GM12878 (cell line): ENCODE measurements at regions not wholly inside any gene's neighbourhood (a gene's known extent, or its start where the extent isn't known, plus 50 kb on each side); places are given as distances from the start of the nearest gene placed in this dataset.

Source experiments
- ATAC-seq: fragments of 200-7000 bp; cut with Tn5 transposase; 3 replicates; pipeline ENCODE4 v1.9.1; 2020; ENCODE audit warnings: mild to moderate bottlenecking, moderate library complexity
- BruUV-seq: library from RNA; stranded (reverse); fragments of 400-500 nt; replicated peaks from 2 replicates; lab custom pipeline; 2021; lab: Mats Ljungman, UMichigan
- CTCF ChIA-PET: fragments of 300-600 bp; sonication (Branson Sonifier 250); formaldehyde crosslinking; extraction: SDS; loops from one replicate; lab custom pipeline; 2021; ENCODE audit warnings: inconsistent platforms; lab: Yijun Ruan, JAX
- POLR2A ChIA-PET: fragments of 350-600 bp; formaldehyde crosslinking; extraction: SDS; loops from one replicate; lab custom pipeline; 2021; ENCODE audit warnings: inconsistent platforms; lab: Charles Lee
- RAD21 ChIA-PET: fragments of 300-600 bp; sonication (Branson Sonifier 250); formaldehyde crosslinking; loops from one replicate; lab custom pipeline; 2023; ENCODE audit warnings: antibody characterized with exemption; ENCODE audit not compliant: unreplicated experiment; lab: Charles Lee
- SMC1A ChIA-PET: fragments of 300-600 bp; sonication (Branson Sonifier 250); formaldehyde crosslinking; loops from one replicate; lab custom pipeline; 2023; ENCODE audit not compliant: unreplicated experiment, uncharacterized antibody; lab: Charles Lee
- DNase-seq: peaks from one replicate; pipeline ENCODE4 v3.0.0-alpha.2; 2011; ENCODE audit warnings: low read depth, low spot score
- FAIRE-seq: peaks from 3 replicates; lab custom pipeline; 2011; peaks lifted over from hg19 to GRCh38; lab: Jason Lieb, UNC
- H2AFZ ChIP-seq: 2 replicates; pipeline ENCODE4 v1.6.0; 2011; ENCODE audit warnings: low read depth, low read length, control low read depth; ENCODE audit not compliant: control insufficient read depth
- H3K27ac ChIP-seq: 2 replicates; pipeline ENCODE4 v1.5.1; 2011; ENCODE audit warnings: control low read depth; ENCODE audit not compliant: control insufficient read depth, insufficient read depth
- H3K27me3 ChIP-seq, 2 experiments: replicated peaks in 1 of 2; 2 replicates each; pipeline versions ENCODE4 v1.6.0 to v1.6.1; 2011; ENCODE audit warnings: low read length in 1 of 2; ENCODE audit not compliant: control insufficient read depth in 2 of 2, insufficient read depth in 2 of 2
- H3K36me3 ChIP-seq, 2 experiments: 2 replicates each; pipeline ENCODE4 v1.5.1; 2011; ENCODE audit warnings: low read length in 1 of 2; ENCODE audit not compliant: control insufficient read depth in 2 of 2, insufficient read depth in 2 of 2
- H3K4me1 ChIP-seq: 2 replicates; pipeline ENCODE4 v1.6.1; 2011; ENCODE audit warnings: mild to moderate bottlenecking, low read length, moderate library complexity, mixed read lengths; ENCODE audit not compliant: control insufficient read depth, insufficient read depth
- H3K4me2 ChIP-seq: 2 replicates; pipeline ENCODE4 v1.6.0; 2011; ENCODE audit warnings: control low read depth; ENCODE audit not compliant: control insufficient read depth, insufficient read depth
- H3K4me3 ChIP-seq: fragments of 200-600 bp; sonication (generic); 2 replicates; pipeline ENCODE4 v1.5.1; 2016
- H3K79me2 ChIP-seq: 2 replicates; pipeline ENCODE4 v1.6.0; 2011; ENCODE audit warnings: low read length; ENCODE audit not compliant: control insufficient read depth, insufficient read depth
- H3K9ac ChIP-seq: 2 replicates; pipeline ENCODE4 v1.8.0; 2011; ENCODE audit warnings: low read length, control low read depth, mixed read lengths; ENCODE audit not compliant: control insufficient read depth, insufficient read depth
- H3K9me3 ChIP-seq: replicated peaks from 3 replicates; pipeline ENCODE4 v1.5.1; 2011; ENCODE audit warnings: mild to moderate bottlenecking, low read length; ENCODE audit not compliant: control insufficient read depth, insufficient read depth
- H4K20me1 ChIP-seq: 2 replicates; pipeline ENCODE4 v1.6.0; 2011; ENCODE audit not compliant: control insufficient read depth, insufficient read depth
- ATF7 ChIP-seq: fragments of 450-650 bp; IDR thresholded peaks from 2 replicates; pipeline ENCODE4 v1.6.1; 2016; ENCODE audit warnings: low read depth, mild to moderate bottlenecking
- BMI1 ChIP-seq: fragments of 450-650 bp; IDR thresholded peaks from 2 replicates; pipeline ENCODE4 v1.6.1; 2016; ENCODE audit warnings: mild to moderate bottlenecking, moderate library complexity, borderline replicate concordance
- CBX3 ChIP-seq: fragments of 200-600 bp; sonication (generic); IDR thresholded peaks from 2 replicates; pipeline ENCODE4 v1.6.1; 2016; ENCODE audit warnings: low read depth, borderline replicate concordance
- CREM ChIP-seq: IDR thresholded peaks from 2 replicates; pipeline ENCODE4 v1.6.1; 2014; ENCODE audit warnings: antibody characterized with exemption, low read depth
- JUND ChIP-seq: IDR thresholded peaks from 2 replicates; pipeline ENCODE4 v1.6.1; 2012; ENCODE audit warnings: low read depth, mild to moderate bottlenecking, low read length, improper control_type of control experiment, moderate library complexity
- PBX3 ChIP-seq: IDR thresholded peaks from 2 replicates; pipeline ENCODE4 v1.6.1; 2011; ENCODE audit warnings: mild to moderate bottlenecking, low read depth, low read length, moderate library complexity; ENCODE audit not compliant: insufficient replicate concordance
- PKNOX1 ChIP-seq: fragments of 450-650 bp; IDR thresholded peaks from 2 replicates; pipeline ENCODE4 v1.6.1; 2016; ENCODE audit warnings: mild to moderate bottlenecking
- PRDM15 ChIP-seq: fragments of 450-650 bp; formaldehyde crosslinking; IDR thresholded peaks from 2 replicates; pipeline ENCODE4 v1.4.0; 2020; ENCODE audit warnings: mild to moderate bottlenecking, moderate library complexity
- RAD21 ChIP-seq: IDR thresholded peaks from 2 replicates; pipeline ENCODE4 v1.6.1; 2011; ENCODE audit warnings: mild to moderate bottlenecking, low read depth, low read length, moderate library complexity; ENCODE audit not compliant: insufficient read depth
- RUNX3 ChIP-seq: IDR thresholded peaks from 2 replicates; pipeline ENCODE4 v1.6.1; 2012; ENCODE audit warnings: low read length, inconsistent platforms
- SRF ChIP-seq, 2 experiments: IDR thresholded peaks; 2 replicates each; pipeline ENCODE4 v1.6.1; 2011; ENCODE audit warnings: low read depth in 2 of 2, low read length in 2 of 2, mild to moderate bottlenecking in 1 of 2, moderate library complexity in 1 of 2
- USF1 ChIP-seq: IDR thresholded peaks from 2 replicates; pipeline ENCODE4 v1.6.1; 2011; ENCODE audit warnings: borderline replicate concordance, low read depth, mild to moderate bottlenecking, moderate library complexity, mixed read lengths, low read length; ENCODE audit not compliant: insufficient read depth; ENCODE audit errors: extremely low read length
- WGBS: methylation state at CpG from one replicate; pipeline ENCODE4 v1.1.6; 2016; ENCODE audit warnings: low lambda C conversion rate; ENCODE audit not compliant: insufficient replicate concordance, insufficient coverage; ENCODE audit errors: missing lambda C conversion rate; 5-methylcytosine and 5-hydroxymethylcytosine counted together
- in situ Hi-C: fragments of 300-500 bp; cut with MboI; formaldehyde crosslinking; loops from 9 replicates; pipeline ENCODE4 v1.14.3; 2018; ENCODE audit warnings: mixed read lengths
- intact Hi-C: fragments of 100-400 bp; cut with micrococcal nuclease; formaldehyde crosslinking; loops from one replicate; pipeline ENCODE4 v1.14.2; 2022; ENCODE audit not compliant: unreplicated experiment

GRCh38 chr6:140641412-140641811 is 1267.0 kb upstream of the CITED2 start (continued):
- TF ChIP-seq BMI1 (peak; percentile 53; the same call in 1 of the 2 replicates), ATF7 (peak; percentile 54), RUNX3 (peak; percentile 81), CREM (0 out of 2 replicates have a peak, but pooled peaks have one; percentile 12), USF1 (no peak), PRDM15 (CRISPR knock-in tag) (no peak), JUND (no peak)

- ATAC-seq = peak; percentile 66
- TF ChIP-seq RAD21 = no peak
- TF ChIP-seq PBX3 = no peak
- TF ChIP-seq CREM = 0 out of 2 replicates have a peak, but pooled peaks have one; percentile 4
- 0 out of 4 replicates have a peak, but pooled peaks of 1 of the 2 experiments have one; percentile 32 for TF ChIP-seq SRF (IDR thresholded peaks at IDR 0.05; ENCODE audit: low read depth in 2 of 2, low read length in 2 of 2)
- peak; percentile 81; the same call in 1 of the 2 replicates for TF ChIP-seq PKNOX1
- no peak for TF ChIP-seq CBX3
Observed at GRCh38 chr6:140636908-140637402, 1262.5 kb upstream of the CITED2 start.

More at GRCh38 chr6:140636908-140637402, 1262.5 kb upstream of the CITED2 start:
- SMC1A ChIA-PET = interaction anchor here (1.0 to 1.2 kb wide), 3 partner anchors 94 to 284 kb away, joined by 3 to 4 read pairs (median 3); no protein-coding TSS in a partner anchor
- Histone ChIP-seq H3K9ac (no peak overlapping the region; the same call in 1 of the 2 replicates), H2AFZ (peak overlapping the region; percentile 59), H3K4me1 (no peaks in the 10 kb centered on the region), H3K9me3 (no peaks in the 10 kb centered on the region; the same call in 1 of the 3 replicates), H3K79me2 (no peaks in the 10 kb centered on the region), H3K36me3 (no peaks in the 10 kb centered on the region), H4K20me1 (no peaks in the 10 kb centered on the region), H3K27me3 (no peaks in the 10 kb centered on the region), H3K4me3 (no peak overlapping the region), H3K27ac (no peak overlapping the region), H3K4me2 (no peak overlapping the region)
- BruUV-seq = no TSS peak
- in situ Hi-C loops = no loop called here
- FAIRE-seq (no peak), DNase-seq (no peak)
- CTCF ChIA-PET = no interaction called here
- intact Hi-C loops = loop anchor here (2.0 kb wide), 1 partner anchor 94 kb away; no protein-coding TSS in a partner anchor
- RAD21 ChIA-PET = interaction anchor here (1.6 kb wide), 1 partner anchor 94 kb away, joined by 7 read pairs; no protein-coding TSS in a partner anchor
- 94% methylated on average over 2 of the region's 2 CpGs for WGBS
- POLR2A ChIA-PET = no interaction called here
